GM21619 (cell line): ENCODE measurements at regions not wholly inside any gene's neighbourhood (a gene's known extent, or its start where the extent isn't known, plus 50 kb on each side); places are given as distances from the start of the nearest gene placed in this dataset.

ENCODE experiments used
- ATAC-seq: cut with Tn5 transposase; IDR thresholded peaks from one replicate; pipeline ENCODE4 v1.9.1; 2021; ENCODE audit not compliant: unreplicated experiment

- ATAC-seq = peak; percentile 85
These were observed 174.6 kb upstream of the ZNF608 start for GRCh38 chr5:124920909-124921666.

GRCh38 chr5:124921694-124922093 lies 175.3 kb upstream of the ZNF608 start:
- peak; percentile 19 for ATAC-seq

GRCh38 chr5:124922255-124922975 lies 176.0 kb upstream of the ZNF608 start:
- peak; percentile 7 for ATAC-seq

- no peak for ATAC-seq
These were observed 176.7 kb upstream of the ZNF608 start for GRCh38 chr5:124923131-124923530.

- no peak for ATAC-seq
These were observed 178.3 kb upstream of the ZNF608 start for GRCh38 chr5:124924729-124925128.

- no peak for ATAC-seq
These were observed 181.3 kb upstream of the ZNF608 start for GRCh38 chr5:124927735-124928134.

GRCh38 chr5:124929000-124929399 lies 182.6 kb upstream of the ZNF608 start:
- no peak for ATAC-seq

- ATAC-seq = no peak
These were observed 186.6 kb upstream of the ZNF608 start for GRCh38 chr5:124932791-124933600.

GRCh38 chr5:124935065-124935464 lies 188.6 kb upstream of the ZNF608 start:
- ATAC-seq = peak; percentile 63

GRCh38 chr5:124936626-124936933 lies 190.1 kb upstream of the ZNF608 start:
- ATAC-seq = peak; percentile 63

- no peak for ATAC-seq
These were observed 194.9 kb upstream of the ZNF608 start for GRCh38 chr5:124941051-124942049.

GRCh38 chr5:124948062-124948753 lies 201.8 kb upstream of the ZNF608 start:
- no peak for ATAC-seq

- no peak for ATAC-seq
These were observed 202.4 kb upstream of the ZNF608 start for GRCh38 chr5:124948754-124949275.

GRCh38 chr5:124949862-124950261 lies 203.4 kb upstream of the ZNF608 start:
- no peak for ATAC-seq

GRCh38 chr5:124951105-124951504 lies 204.7 kb upstream of the ZNF608 start:
- no peak for ATAC-seq

GRCh38 chr5:124951661-124952060 lies 205.2 kb upstream of the ZNF608 start:
- ATAC-seq = peak; percentile 58

- peak; percentile 93 for ATAC-seq
These were observed 205.6 kb upstream of the ZNF608 start for GRCh38 chr5:124952079-124952478.

GRCh38 chr5:124952566-124952965 lies 206.1 kb upstream of the ZNF608 start:
- peak; percentile 55 for ATAC-seq

- no peak for ATAC-seq
These were observed 208.3 kb upstream of the ZNF608 start for GRCh38 chr5:124954784-124955183.
